DMS53 (cell line): ENCODE measurements at regions not wholly inside any gene's neighbourhood (a gene's known extent, or its start where the extent isn't known, plus 50 kb on each side); places are given as distances from the start of the nearest gene placed in this dataset.
"Not testable (repeated sequence)": the region's sequence is repeated elsewhere in the genome, so short reads cannot be mapped to it uniquely, and the experiment has no call there.

ENCODE experiments used
- DNase-seq: peaks from one replicate; lab custom pipeline; 2025; lab: John Stamatoyannopoulos, UW

DNA sequence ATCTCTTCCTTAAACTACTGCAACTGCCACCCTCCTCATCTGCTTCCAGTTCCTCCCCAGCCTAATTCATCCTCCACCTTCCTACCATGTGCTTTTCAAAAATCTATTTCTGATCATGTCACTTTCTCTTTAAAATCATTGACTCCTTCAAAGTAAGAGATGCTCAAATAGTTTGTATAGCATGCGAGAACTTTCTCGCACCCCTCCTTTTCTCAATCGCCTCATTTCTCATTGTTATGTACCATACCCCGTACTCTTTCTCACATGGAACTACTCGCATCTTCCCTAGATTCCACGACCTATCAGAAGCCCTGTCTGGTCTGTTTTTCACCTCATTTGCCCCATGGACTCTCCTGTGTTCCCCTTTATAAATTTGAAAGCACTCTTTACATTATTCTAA lies 238.2 kb downstream of the NRIP1 start:
- DNase-seq, result no peak

GRCh38 chr21:14825514-14825974 lies 239.3 kb downstream of the NRIP1 start:
- DNase-seq, result no peak

- DNase-seq, result no peak
Measured at GRCh38 chr21:14824126-14824525, 240.7 kb downstream of the NRIP1 start.

DNA sequence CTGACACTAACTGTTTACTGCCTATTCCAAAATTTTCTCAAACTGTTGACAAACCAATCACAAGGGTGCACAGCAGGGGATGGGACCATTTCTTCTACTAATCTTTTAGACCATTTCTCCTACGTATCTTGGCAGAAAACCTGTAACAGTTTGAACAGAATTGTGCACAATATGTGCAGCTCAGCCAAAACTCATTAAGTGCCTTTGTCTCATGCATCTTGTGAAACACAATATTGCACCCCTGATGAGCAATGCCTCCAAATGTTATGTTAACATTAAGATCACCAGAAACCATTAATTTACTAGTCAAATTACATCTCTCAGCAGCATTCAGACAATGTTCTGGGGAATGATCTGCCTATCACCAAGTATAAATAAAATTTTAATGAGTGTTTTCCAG lies 247.5 kb downstream of the NRIP1 start:
- DNase-seq, result no peak

DNA sequence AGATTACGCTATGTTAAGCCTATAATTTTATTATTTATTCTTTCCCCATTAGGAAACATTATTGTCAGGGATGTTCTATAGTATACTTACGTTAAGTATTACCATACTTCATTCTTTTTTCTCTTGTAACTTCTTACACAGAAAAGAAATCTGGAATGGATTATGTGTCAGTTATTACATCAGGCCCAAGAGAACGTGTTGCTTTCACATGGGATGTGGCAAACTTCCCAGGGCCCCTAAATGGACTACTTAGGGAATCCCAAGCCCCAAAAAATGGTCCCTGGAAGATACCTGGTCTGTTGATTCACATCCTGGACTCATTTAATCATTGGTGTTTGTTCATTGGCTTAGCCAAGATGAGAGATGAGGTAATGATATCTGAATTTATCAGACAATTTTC lies 249.8 kb downstream of the NRIP1 start:
- DNase-seq, result no peak

GRCh38 chr21:14814282-14814681 lies 250.5 kb downstream of the NRIP1 start:
- DNase-seq, result no peak

DNA sequence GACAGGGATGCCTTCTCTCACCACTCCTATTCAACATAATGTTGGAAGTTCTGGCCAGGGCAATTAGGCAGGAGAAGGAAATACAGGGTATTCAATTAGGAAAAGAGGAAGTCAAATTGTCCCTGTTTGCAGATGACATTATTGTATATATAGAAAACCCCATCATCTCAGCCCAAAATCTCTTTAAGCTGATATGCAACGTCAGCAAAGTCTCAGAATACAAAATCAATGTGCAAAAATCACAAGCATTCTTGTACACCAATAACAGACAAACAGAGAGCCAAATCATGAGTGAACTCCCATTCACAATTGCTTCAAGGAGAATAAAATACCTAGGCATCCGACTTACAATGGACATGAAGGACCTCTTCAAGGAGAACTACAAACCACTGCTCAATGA lies 258.1 kb upstream of the SAMSN1 start:
- not testable (repeated sequence) for DNase-seq

DNA sequence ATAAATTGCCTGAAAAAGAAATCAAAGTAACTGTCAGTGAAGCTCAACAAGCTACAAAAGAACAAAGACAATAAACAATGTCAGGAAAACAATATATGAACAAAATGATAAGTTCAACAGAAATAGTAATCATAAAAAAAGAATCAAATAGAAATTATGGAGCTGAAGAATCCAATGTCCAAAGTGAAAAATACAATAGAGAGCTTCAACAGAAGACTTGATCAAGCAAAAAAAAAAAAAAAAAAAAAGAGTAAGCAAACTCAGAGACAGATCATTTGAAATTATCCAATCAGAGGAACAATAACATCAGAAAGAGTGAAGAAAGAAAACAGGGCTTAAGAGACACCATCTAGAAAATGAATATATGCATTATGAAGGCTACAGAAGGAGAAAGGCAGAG lies 251.4 kb upstream of the SAMSN1 start:
- no peak for DNase-seq

GRCh38 chr21:14787312-14787711 lies 241.2 kb upstream of the SAMSN1 start:
- no peak for DNase-seq

DNA sequence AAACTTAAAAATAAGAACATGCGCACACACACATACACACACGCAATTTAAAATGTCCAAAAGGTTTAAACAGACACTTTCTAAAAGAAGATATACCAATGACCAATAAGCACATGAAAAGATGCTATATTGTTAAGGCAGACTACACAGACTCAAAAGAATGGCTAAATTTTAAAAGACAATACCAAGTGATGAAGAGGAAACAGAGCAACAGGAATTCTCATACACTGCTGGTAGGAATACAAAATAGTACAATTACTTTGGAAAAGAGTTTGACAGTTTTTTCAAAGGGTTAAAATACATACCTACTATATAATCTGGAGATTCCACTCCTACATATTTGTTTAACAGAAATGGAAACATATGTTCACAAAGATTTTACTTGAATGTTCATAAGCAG lies 239.6 kb upstream of the SAMSN1 start:
- DNase-seq, result no peak

- DNase-seq, result peak; percentile 76
Measured at GRCh38 chr21:14773777-14774345, 227.7 kb upstream of the SAMSN1 start.

DNA sequence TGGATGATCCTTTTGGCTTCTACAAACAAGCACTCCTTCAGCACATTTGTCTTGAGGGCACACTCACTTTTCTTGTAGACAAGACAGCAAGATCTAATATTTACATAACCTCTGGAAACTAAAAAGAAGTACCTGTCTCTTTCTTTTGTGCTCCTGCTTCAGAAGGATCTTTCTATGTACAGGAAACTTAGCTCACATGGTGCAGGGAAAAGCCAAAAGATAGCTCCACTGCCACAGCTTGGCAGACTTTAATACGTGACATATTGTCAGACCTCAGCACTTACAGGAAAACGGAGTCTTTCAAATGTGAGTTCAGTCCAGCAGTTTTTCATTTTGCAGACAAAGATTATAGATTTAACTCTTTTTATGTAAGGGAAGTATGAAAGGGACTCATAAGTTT lies 225.5 kb upstream of the SAMSN1 start:
- DNase-seq, result no peak

DNA sequence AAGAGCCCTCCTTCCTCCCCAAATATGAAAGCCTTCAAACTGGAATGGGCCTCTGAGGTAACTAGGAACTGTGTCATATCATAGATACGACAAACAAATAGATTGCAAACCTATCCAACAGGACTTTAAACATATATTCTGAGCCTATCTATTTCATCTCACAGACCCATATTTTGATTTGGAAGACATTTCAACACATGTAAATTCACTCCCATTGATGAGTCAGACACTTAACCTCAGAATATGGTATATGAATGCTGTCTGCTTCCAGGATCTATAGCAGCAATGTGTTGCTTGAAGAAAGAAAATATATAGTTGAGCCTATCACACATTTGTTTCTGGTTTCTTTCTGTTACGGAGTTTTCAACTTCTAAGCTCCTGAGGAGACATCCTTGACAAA lies 221.9 kb upstream of the SAMSN1 start:
- DNase-seq, result peak; percentile 1

GRCh38 chr21:14767192-14767852 lies 221.2 kb upstream of the SAMSN1 start:
- DNase-seq, result no peak

GRCh38 chr21:14766241-14766640 lies 220.1 kb upstream of the SAMSN1 start:
- DNase-seq, result peak; percentile 23

GRCh38 chr21:14763695-14764064 lies 217.6 kb upstream of the SAMSN1 start:
- no peak for DNase-seq

DNA sequence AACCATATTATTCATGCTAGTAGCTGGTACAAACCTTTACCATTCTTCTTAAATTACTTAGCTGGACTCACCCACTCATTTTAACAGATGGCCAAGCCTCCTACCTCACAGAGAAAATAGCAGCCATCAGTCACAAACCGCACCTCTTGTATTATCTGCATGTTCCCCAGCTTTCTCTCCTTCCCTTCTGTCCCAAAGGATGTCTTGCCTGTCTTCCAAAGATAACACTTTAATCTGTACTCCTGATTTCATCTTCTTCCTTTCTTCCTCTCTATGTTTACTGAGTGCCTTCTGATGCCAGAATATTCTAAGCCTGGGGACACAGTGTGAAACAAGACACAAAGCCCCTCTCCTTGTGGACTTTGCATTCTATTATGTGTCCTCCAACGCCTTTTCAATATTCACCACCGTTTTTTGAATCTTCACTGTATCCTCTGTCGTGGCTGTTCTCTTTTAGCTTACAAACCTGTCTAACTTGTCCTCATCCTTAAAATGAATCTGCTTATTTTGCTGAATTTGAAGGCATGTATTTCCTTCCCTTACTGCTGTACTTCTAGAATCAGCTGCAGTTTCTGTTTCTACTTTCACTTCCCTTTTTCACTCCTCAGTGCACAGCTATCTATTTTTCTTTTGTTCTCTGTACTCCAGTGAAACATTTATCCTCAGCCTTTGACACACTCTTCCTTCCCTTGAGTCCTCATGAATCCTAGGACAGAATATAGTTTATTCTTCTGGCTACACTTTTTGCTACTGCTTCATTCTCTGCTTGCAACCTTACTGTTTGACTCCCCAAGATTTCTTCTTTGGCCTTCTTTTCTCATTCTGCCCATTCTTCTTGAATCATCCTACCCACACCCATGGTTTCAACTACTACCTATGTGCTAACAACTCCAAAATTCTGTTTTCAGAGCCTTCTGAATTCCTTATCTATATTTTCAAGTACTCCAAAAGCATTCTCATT lies 216.9 kb upstream of the SAMSN1 start:
- peak; percentile 1 for DNase-seq

DNA sequence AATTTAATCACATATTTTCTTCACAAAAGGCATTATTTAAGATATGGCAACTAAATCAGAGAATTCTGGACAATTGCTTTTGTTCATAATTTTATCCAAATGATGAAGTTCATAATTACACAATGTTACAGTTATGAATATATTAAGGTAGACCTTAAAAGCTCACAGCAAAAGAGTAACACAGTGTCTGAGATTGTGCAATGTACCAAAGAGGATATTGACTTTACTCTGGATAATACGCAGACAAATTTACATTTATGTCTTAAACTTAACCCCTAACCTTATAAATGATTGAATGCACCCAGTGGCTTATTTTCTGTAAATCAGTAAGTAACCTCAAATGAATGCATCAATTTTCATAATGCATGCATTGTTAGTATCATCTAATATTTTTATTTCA lies 216.2 kb upstream of the SAMSN1 start:
- no peak for DNase-seq

DNA sequence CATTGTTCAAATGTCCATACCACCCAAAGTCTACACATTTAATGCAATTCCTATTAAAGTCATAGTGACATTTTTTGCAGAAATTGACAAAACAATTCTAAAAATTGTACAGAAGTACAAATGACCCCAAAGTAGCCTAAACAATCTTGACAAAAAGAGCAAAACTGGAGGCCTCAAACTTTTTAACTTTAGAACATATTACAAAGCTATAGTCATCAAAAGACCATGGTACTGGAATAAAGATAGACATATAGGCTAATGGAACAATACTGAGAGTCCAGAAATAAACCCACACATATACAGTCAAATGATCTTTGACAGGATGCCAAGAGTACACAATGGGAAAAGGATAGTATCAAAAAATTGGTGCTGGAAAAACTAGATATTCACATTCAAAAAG lies 213.2 kb upstream of the SAMSN1 start:
- DNase-seq, result no peak

DNA sequence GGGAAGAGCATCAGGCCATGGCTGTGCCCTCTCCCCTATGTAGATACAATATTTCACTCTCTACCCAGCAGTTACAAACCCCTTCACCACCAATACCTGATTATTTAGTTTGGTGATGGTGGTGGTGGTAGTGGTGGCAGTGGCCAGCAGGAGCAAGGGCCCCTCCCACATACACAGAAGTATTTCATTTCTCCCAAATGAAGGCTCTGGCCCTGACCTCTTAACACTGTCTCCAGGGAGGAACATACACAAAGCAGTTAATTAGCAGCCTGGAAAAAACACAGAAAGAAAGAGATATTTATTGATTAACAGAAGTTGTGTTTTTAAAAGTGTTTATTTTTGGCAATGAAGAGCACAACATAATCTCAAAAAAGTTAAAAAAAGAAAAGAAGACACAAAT lies 212.7 kb upstream of the SAMSN1 start:
- DNase-seq, result no peak

DNA sequence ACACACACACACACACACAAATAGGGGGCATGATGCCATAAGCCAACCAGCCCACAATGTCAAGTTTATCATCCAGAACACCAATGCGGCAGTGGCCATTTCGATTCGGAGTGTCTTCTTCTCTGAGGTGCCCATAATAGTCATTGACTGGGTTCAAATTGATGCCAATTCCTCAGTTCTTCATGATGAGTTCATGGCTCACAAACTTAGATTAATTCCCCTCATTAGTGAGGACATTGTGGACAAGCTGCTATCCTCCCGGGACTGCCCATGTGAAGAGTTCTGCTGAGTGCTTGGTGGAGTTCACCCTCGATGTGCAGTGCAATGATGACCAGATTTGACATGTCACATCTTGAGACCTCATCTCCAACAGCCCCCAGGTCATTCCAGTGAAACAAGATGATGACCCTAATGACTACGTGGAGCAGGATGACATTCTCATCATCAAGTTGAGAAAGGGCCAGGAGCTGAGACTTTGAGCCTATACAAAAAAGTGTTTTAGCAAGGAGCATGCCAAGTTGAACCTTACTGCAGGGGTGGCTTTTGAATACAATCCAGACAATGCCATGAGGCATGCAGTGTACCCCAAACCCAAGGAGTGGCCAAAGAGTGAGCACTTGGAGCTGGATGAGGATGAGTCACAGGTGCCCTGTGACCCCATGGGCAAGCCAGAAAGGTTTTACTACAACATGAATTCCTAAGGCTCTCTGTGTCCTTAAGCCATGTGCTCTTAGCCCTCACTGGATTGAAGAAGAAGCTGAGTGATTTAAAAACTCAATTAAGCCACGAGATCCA lies 211.6 kb upstream of the SAMSN1 start:
- DNase-seq, result no peak

DNA sequence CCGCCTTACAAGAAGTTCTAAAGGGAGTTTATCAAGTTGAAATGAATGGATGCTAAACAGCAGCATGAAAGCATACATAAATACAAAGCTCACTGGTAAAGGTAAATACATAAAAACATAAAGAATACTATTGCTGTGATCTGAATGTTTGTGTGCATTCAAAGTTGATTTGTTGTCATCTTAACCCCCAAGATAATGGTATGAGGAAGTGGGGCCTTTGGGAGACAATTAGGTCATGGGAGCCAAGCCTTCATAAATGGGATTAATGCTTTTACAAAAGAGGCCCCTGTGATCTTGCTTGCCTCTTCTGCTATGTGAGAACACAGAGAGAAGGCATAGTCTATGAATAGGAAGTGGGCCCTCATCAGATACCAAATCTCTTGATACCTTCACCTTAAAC lies 209.0 kb upstream of the SAMSN1 start:
- DNase-seq, result no peak
